H1 (cell line): ENCODE measurements at regions not wholly inside any gene's neighbourhood (a gene's known extent, or its start where the extent isn't known, plus 50 kb on each side); places are given as distances from the start of the nearest gene placed in this dataset.

Experiments
- KDM4A ChIP-seq: IDR thresholded peaks from one replicate; pipeline ENCODE4 v1.7.1; 2012; ENCODE audit warnings: low read depth, mild to moderate bottlenecking, moderate library complexity, low read length, inconsistent platforms; ENCODE audit not compliant: severe bottlenecking
- SIN3A ChIP-seq, 2 experiments: IDR thresholded peaks in 1 of 2; conservative IDR thresholded peaks in 1 of 2; 2 replicates each; pipeline ENCODE4 v1.6.1; 2011 to 2012; ENCODE audit warnings: low read length in 2 of 2, improper control_type of control experiment in 1 of 2, low read depth in 1 of 2, mild to moderate bottlenecking in 1 of 2

DNA sequence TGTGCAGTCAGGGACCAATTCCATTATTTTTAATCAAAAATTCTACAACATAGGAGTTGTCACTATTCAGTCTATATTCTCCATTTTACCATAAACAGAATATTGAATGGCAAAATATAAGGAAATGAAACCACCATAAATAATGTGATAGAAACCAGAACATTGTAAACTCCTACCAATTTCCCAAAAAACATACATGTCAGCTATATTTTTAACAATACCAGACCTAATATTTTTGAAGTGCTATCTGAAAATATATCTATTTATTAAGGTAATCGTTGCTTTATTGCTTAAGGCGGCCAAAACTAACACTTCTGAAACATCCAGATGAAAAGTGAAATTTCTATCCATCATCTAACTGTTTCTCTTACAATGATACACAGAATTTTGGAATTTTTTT, 123.0 kb upstream of the C11orf58 start (continued):
- TF ChIP-seq SIN3A (conservative IDR thresholded peaks at IDR 0.05 in 1 of 2, IDR thresholded peaks at IDR 0.05 in 1 of 2; ENCODE audit: low read depth in 1 of 2, low read length in 2 of 2): no peak
- TF ChIP-seq KDM4A: no peak
